NCI-H187 treated with DMSO at 0.1 percent for 48 hours (cell line): ENCODE measurements at regions not wholly inside any gene's neighbourhood (a gene's known extent, or its start where the extent isn't known, plus 50 kb on each side); places are given as distances from the start of the nearest gene placed in this dataset.

Experiments
- DNase-seq: peaks from one replicate; lab custom pipeline; 2025; lab: John Stamatoyannopoulos, UW

- DNase-seq = no peak
These were observed 318.7 kb downstream of the TMEM161B start for GRCh38 chr5:87949676-87950631.

GRCh38 chr5:87948486-87948885, 320.2 kb downstream of the TMEM161B start:
- DNase-seq = no peak

- no peak for DNase-seq
These were observed 322.4 kb downstream of the TMEM161B start for GRCh38 chr5:87946271-87946670.

- DNase-seq = no peak
These were observed 323.4 kb downstream of the TMEM161B start for GRCh38 chr5:87945286-87945650.

GRCh38 chr5:87944553-87945285, 323.9 kb downstream of the TMEM161B start:
- DNase-seq = no peak

- no peak for DNase-seq
These were observed 327.9 kb downstream of the TMEM161B start for GRCh38 chr5:87940775-87941174.

- DNase-seq = no peak
These were observed 332.0 kb downstream of the TMEM161B start for GRCh38 chr5:87936667-87937066.

GRCh38 chr5:87924436-87924835, 344.2 kb downstream of the TMEM161B start:
- no peak for DNase-seq

GRCh38 chr5:87916320-87916719, 352.3 kb downstream of the TMEM161B start:
- DNase-seq = no peak

- no peak for DNase-seq
These were observed 356.2 kb downstream of the TMEM161B start for GRCh38 chr5:87912419-87912818.

- DNase-seq = no peak
These were observed 359.3 kb downstream of the TMEM161B start for GRCh38 chr5:87909382-87909781.

GRCh38 chr5:87906962-87907361, 361.7 kb downstream of the TMEM161B start:
- no peak for DNase-seq

GRCh38 chr5:87900419-87900818, 368.2 kb downstream of the TMEM161B start:
- DNase-seq = no peak

GRCh38 chr5:87899721-87900131, 368.9 kb downstream of the TMEM161B start:
- DNase-seq = no peak

- DNase-seq = no peak
These were observed 369.4 kb downstream of the TMEM161B start for GRCh38 chr5:87899208-87899661.

GRCh38 chr5:87898574-87898973, 370.1 kb downstream of the TMEM161B start:
- no peak for DNase-seq

GRCh38 chr5:87888139-87888538, 380.5 kb downstream of the TMEM161B start:
- DNase-seq = no peak

- no peak for DNase-seq
These were observed 381.4 kb downstream of the TMEM161B start for GRCh38 chr5:87887247-87887646.

GRCh38 chr5:87886164-87886563, 382.5 kb downstream of the TMEM161B start:
- no peak for DNase-seq

- no peak for DNase-seq
These were observed 382.9 kb downstream of the TMEM161B start for GRCh38 chr5:87885758-87886157.

- no peak for DNase-seq
These were observed 391.1 kb downstream of the TMEM161B start for GRCh38 chr5:87877495-87877894.

- no peak for DNase-seq
These were observed 391.6 kb downstream of the TMEM161B start for GRCh38 chr5:87877023-87877422.

GRCh38 chr5:87876616-87877015, 392.0 kb downstream of the TMEM161B start:
- DNase-seq = no peak
